ENCODE measurements at regions not wholly inside any gene's neighbourhood (a gene's known extent, or its start where the extent isn't known, plus 50 kb on each side); places are given as distances from the start of the nearest gene placed in this dataset.

GRCh38 chr7:8833355-8833754 is 399.9 kb downstream of the NXPH1 start:
- no peak overlapping the region for H3K9ac ChIP-seq (ENCODE audit: low read depth, low read length)
- no peak overlapping the region for H2AFZ ChIP-seq (replicated peaks; ENCODE audit: low read length, poor library complexity)
- no peaks in the 10 kb centered on the region for H3K4me1 ChIP-seq (ENCODE audit: control insufficient read depth, insufficient read depth, low read length)
- H4K8ac ChIP-seq (ENCODE audit: low read depth in 2 of 2, low read length in 2 of 2): no peak overlapping the region
- BruUV-seq (replicated peaks): no TSS peak
- POLR2A ChIA-PET (ENCODE audit: unreplicated experiment): no interaction called here
- no peak overlapping the region for H2BK15ac ChIP-seq (ENCODE audit: low read depth, low read length)
- H3K27me3 ChIP-seq (ENCODE audit: control insufficient read depth, insufficient read depth, low read length): no peaks in the 10 kb centered on the region
- WGBS, 2 experiments (ENCODE audit: extremely low coverage in 2 of 2, insufficient read length in 1 of 2): no CpG with 5 or more reads among the region's 6 CpGs
- intact Hi-C loops (cut with micrococcal nuclease) (no loop called here), in situ Hi-C loops (cut with MboI; ENCODE audit: low sequenced_read_pairs) (no loop called here), dilution Hi-C loops (cut with HindIII; ENCODE audit: low sequenced_read_pairs, unreplicated experiment) (no loop called here)
- H4K5ac ChIP-seq (ENCODE audit: low read depth, low read length): no peak overlapping the region
- no peak overlapping the region for H3K4ac ChIP-seq (ENCODE audit: low read depth, low read length)
- H4K20me1 ChIP-seq (ENCODE audit: insufficient read depth, low read length): no peaks in the 10 kb centered on the region
- no peaks in the 10 kb centered on the region for H3K9me1 ChIP-seq (ENCODE audit: insufficient read depth, low read length)
- H3K56ac ChIP-seq (ENCODE audit: extremely low read depth, insufficient read depth, low read length): no peak overlapping the region
- H4K91ac ChIP-seq (ENCODE audit: insufficient read depth, low read depth, low read length): no peak overlapping the region
- no peak overlapping the region for H3K27ac ChIP-seq (ENCODE audit: insufficient read depth, low read length)
- ATAC-seq (ENCODE audit: low read depth): no peak
- no peak overlapping the region for H2AK9ac ChIP-seq (replicated peaks; ENCODE audit: low read depth, low read length, poor library complexity)
- DNase-seq: no peak
- no peak overlapping the region for H2BK20ac ChIP-seq (ENCODE audit: low read depth, low read length)
- H3K36me3 ChIP-seq (ENCODE audit: control insufficient read depth, insufficient read depth, low read length): no peaks in the 10 kb centered on the region
- no peak overlapping the region for H2BK120ac ChIP-seq (ENCODE audit: low read depth, low read length)
- no peak overlapping the region for H3K23ac ChIP-seq (ENCODE audit: low read depth, low read length)
- no peak overlapping the region for H3K4me2 ChIP-seq (ENCODE audit: low read depth, low read length)
- no peak overlapping the region for H3K14ac ChIP-seq (replicated peaks; ENCODE audit: low read depth, low read length)
- H2BK5ac ChIP-seq (ENCODE audit: low read depth, low read length, poor library complexity, severe bottlenecking): no peak overlapping the region
- no peak overlapping the region for H3K4me3 ChIP-seq (ENCODE audit: insufficient read depth, low read depth, low read length)
- no peaks in the 10 kb centered on the region for H3K79me1 ChIP-seq (ENCODE audit: low read depth in 1 of 2, low read length in 2 of 2)
- no peak for TF ChIP-seq ELK1 (IDR thresholded peaks at IDR 0.05; ENCODE audit: borderline replicate concordance, low read depth, low read length)
- TF ChIP-seq, protein P1, sequence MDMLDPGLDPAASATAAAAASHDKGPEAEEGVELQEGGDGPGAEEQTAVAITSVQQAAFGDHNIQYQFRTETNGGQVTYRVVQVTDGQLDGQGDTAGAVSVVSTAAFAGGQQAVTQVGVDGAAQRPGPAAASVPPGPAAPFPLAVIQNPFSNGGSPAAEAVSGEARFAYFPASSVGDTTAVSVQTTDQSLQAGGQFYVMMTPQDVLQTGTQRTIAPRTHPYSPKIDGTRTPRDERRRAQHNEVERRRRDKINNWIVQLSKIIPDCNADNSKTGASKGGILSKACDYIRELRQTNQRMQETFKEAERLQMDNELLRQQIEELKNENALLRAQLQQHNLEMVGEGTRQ (IDR thresholded peaks at IDR 0.05; ENCODE audit: low read depth, low read length): no peak
- no peak for TF ChIP-seq CEBPB (IDR thresholded peaks at IDR 0.05; ENCODE audit: low read depth, low read length)
- no peak for TF ChIP-seq BHLHE40 (IDR thresholded peaks at IDR 0.05; ENCODE audit: low read depth, low read length)
- TF ChIP-seq RAD21 (IDR thresholded peaks at IDR 0.05; ENCODE audit: low read length): no peak
- TF ChIP-seq FOS (IDR thresholded peaks at IDR 0.05; ENCODE audit: low read depth, low read length): no peak
- TF ChIP-seq RFX5 (IDR thresholded peaks at IDR 0.05; ENCODE audit: low read depth, low read length): no peak
- no peak for TF ChIP-seq CTCF (conservative IDR thresholded peaks at IDR 0.05; ENCODE audit: low read depth, low read length)
- no peak for TF ChIP-seq MAZ (IDR thresholded peaks at IDR 0.05; ENCODE audit: borderline replicate concordance, low read depth, low read length)
- TF ChIP-seq POLR2A (IDR thresholded peaks at IDR 0.05; ENCODE audit: low read depth, low read length): no peak
- TF ChIP-seq RCOR1 (IDR thresholded peaks at IDR 0.05; ENCODE audit: insufficient replicate concordance, low read length): no peak
- TF ChIP-seq MAFK (IDR thresholded peaks at IDR 0.05; ENCODE audit: low read depth, low read length): no peak
- TF ChIP-seq SMC3 (IDR thresholded peaks at IDR 0.05; ENCODE audit: low read depth, low read length): no peak
- no peak for TF ChIP-seq NFE2L2 (IDR thresholded peaks at IDR 0.05; ENCODE audit: low read depth, low read length)
- no peak for TF ChIP-seq MXI1 (IDR thresholded peaks at IDR 0.05; ENCODE audit: borderline replicate concordance, low read depth, low read length)
- no peak for TF ChIP-seq CHD1 (IDR thresholded peaks at IDR 0.05; ENCODE audit: low read depth, low read length)
- no peak overlapping the region for H3K18ac ChIP-seq (ENCODE audit: low read depth, low read length)
- H2AK5ac ChIP-seq (ENCODE audit: low read depth, low read length): no peak overlapping the region
- H3K9me3 ChIP-seq (ENCODE audit: control insufficient read depth, insufficient read depth, low read length): 0 out of 2 replicates have a peak, but pooled peaks cover 2% of the 10 kb centered on the region
- CTCF ChIA-PET: no interaction called here

Data from IMR-90 (cell line).